OCI-LY7 (cell line): ENCODE measurements at regions not wholly inside any gene's neighbourhood (a gene's known extent, or its start where the extent isn't known, plus 50 kb on each side); places are given as distances from the start of the nearest gene placed in this dataset.

ENCODE experiments used
- CTCF ChIP-seq: fragments of 200-600 bp; sonication (generic); conservative IDR thresholded peaks from 2 replicates; pipeline ENCODE4 v1.5.1; 2014; ENCODE audit warnings: mild to moderate bottlenecking, antibody characterized with exemption, low read length, moderate library complexity, mixed read lengths
- EZH2phosphoT487 ChIP-seq: fragments of 200-600 bp; sonication (generic); IDR thresholded peaks from 2 replicates; pipeline ENCODE4 v1.6.1; 2018; ENCODE audit warnings: low read depth, borderline replicate concordance, mild to moderate bottlenecking, mixed run types, antibody characterized with exemption, low read length, moderate library complexity, mixed read lengths

GRCh38 chr2:165008730-165009315 is 53.5 kb upstream of the SLC38A11 start:
- no peak for TF ChIP-seq CTCF
- no peak for TF ChIP-seq EZH2phosphoT487
